Fibroblast of villous mesenchyme (primary cell): ENCODE measurements at regions not wholly inside any gene's neighbourhood (a gene's known extent, or its start where the extent isn't known, plus 50 kb on each side); places are given as distances from the start of the nearest gene placed in this dataset.

Source experiments
- DNase-seq: peaks from one replicate; pipeline ENCODE4 v3.0.0-alpha.2; 2010; ENCODE audit warnings: low read depth
- H3K4me3 ChIP-seq: 2 replicates; pipeline ENCODE4 v1.5.1; 2011; ENCODE audit warnings: low read depth, mild to moderate bottlenecking, low read length
- TF ChIP-seq, protein P1 (sequence below): IDR thresholded peaks from 2 replicates; pipeline ENCODE4 v1.5.1; 2012; ENCODE audit warnings: low read depth, mild to moderate bottlenecking, low read length; ENCODE audit not compliant: insufficient read depth

GRCh38 chr2:51711766-51712165 is 679.8 kb upstream of the NRXN1 start:
- TF ChIP-seq, protein P1, sequence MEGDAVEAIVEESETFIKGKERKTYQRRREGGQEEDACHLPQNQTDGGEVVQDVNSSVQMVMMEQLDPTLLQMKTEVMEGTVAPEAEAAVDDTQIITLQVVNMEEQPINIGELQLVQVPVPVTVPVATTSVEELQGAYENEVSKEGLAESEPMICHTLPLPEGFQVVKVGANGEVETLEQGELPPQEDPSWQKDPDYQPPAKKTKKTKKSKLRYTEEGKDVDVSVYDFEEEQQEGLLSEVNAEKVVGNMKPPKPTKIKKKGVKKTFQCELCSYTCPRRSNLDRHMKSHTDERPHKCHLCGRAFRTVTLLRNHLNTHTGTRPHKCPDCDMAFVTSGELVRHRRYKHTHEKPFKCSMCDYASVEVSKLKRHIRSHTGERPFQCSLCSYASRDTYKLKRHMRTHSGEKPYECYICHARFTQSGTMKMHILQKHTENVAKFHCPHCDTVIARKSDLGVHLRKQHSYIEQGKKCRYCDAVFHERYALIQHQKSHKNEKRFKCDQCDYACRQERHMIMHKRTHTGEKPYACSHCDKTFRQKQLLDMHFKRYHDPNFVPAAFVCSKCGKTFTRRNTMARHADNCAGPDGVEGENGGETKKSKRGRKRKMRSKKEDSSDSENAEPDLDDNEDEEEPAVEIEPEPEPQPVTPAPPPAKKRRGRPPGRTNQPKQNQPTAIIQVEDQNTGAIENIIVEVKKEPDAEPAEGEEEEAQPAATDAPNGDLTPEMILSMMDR: no peak
- no peak for DNase-seq
- H3K4me3 ChIP-seq: no peak overlapping the region

DNA sequence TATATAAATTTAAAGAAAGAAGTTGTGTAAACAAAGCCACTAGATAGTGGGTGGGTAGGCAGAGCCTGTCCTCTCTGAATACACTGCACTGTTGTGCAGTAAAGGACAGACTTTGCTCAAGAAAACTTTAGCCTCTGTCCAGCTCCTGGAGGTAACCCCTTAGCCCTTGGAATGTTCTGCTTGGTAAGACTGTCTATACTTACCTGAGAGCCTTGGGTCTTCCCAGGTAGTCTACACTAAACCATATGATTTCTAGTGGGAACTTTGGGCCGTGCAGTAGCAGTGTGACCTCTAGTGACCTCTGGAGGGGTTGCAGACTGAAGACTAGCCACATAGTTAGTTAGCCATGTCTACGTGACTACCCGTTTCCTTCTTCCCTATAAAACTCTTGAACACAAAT is 678.3 kb upstream of the NRXN1 start:
- DNase-seq: no peak
- no peak overlapping the region for H3K4me3 ChIP-seq
- TF ChIP-seq, protein P1: no peak

- H3K4me3 ChIP-seq: no peak overlapping the region
- DNase-seq: no peak
- TF ChIP-seq, protein P1: no peak
Observed at GRCh38 chr2:51707625-51708024, 675.7 kb upstream of the NRXN1 start.

DNA sequence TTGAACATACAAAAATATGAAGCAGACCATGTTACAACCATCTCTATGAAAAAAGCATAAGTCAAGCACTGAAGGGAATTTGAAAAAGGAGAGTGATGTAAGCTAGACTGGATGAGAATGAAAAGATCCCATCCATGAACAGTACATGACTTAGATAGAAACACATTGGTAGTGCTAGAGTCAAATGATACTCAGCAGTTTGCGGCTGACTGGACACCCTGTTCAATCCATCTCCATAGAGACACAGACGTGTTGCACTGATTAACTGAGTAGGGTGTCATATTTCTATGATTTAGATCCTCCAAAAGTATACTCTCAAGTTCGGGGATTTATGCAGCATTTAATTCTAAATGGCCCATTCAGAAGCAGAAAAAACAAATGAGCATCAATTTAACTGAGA is 674.3 kb upstream of the NRXN1 start:
- TF ChIP-seq, protein P1: no peak
- no peak overlapping the region for H3K4me3 ChIP-seq
- DNase-seq: no peak

- TF ChIP-seq, protein P1: no peak
- no peak for DNase-seq
- no peak overlapping the region for H3K4me3 ChIP-seq
Observed at GRCh38 chr2:51705417-51705816, 673.5 kb upstream of the NRXN1 start.

DNA sequence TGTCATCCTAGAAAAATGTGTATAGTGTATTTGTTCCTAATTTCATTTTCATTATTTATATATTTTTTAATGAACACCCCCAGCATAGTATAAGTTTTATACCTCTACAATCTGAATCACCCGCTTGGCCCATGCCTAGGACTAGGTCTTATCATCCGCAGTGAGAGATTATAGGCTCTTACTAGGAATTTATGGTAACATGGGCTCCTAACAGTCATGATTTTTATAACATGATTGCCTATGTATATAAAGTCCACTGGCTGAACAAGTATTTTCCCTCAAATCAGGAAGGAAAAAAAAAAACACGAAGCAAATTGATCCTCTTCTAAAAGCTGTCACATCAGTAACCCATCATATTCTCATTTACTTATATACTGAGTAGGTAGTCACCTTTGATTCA is 666.1 kb upstream of the NRXN1 start:
- no peak for DNase-seq
- no peak overlapping the region for H3K4me3 ChIP-seq

DNA sequence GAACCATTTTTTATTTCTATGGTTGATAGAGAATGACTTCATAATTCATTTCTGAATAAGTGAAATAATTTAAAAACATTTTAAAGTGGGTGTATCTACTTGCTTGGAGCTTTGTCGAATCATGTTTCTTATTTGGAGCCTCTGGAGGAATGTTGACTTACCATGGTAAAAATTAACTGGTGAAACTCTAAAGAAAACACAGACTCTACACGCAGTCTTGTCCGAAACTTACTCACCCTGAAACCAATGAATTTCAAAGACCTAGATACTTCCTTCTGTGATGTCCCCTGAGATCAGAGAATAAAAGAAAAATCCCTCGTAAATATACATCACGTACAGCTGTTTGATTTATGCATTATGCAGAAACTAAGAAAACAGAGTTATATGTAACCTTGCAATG is 665.2 kb upstream of the NRXN1 start:
- TF ChIP-seq, protein P1: no peak

More for the DNA sequence above, 666.1 kb upstream of the NRXN1 start:
- TF ChIP-seq, protein P1: no peak

More for the DNA sequence above, 665.2 kb upstream of the NRXN1 start:
- no peak for DNase-seq
- H3K4me3 ChIP-seq: no peak overlapping the region
